A673 (cell line): ENCODE measurements at regions not wholly inside any gene's neighbourhood (a gene's known extent, or its start where the extent isn't known, plus 50 kb on each side); places are given as distances from the start of the nearest gene placed in this dataset.

Source experiments
- BruUV-seq: library from RNA; stranded (reverse); fragments of 400-500 nt; replicated peaks from 2 replicates; lab custom pipeline; 2021; lab: Mats Ljungman, UMichigan
- CTCF ChIA-PET: fragments of 300-600 bp; sonication (Branson Sonifier 250); formaldehyde crosslinking; loops from one replicate; lab custom pipeline; 2022; ENCODE audit warnings: antibody characterized with exemption; lab: Charles Lee
- POLR2A ChIA-PET: fragments of 300-600 bp; sonication (Branson Sonifier 250); formaldehyde crosslinking; loops from one replicate; lab custom pipeline; 2022; ENCODE audit warnings: antibody characterized with exemption; ENCODE audit not compliant: low non-redundant PET; lab: Charles Lee
- DNase-seq: peaks from one replicate; pipeline ENCODE4 v3.0.0-alpha.2; 2015; ENCODE audit warnings: low spot score
- H3K27ac ChIP-seq: fragments of 200-600 bp; sonication (generic); 2 replicates; pipeline ENCODE4 v1.5.1; 2016; ENCODE audit warnings: mixed run types, low read depth, mild to moderate bottlenecking, mixed read lengths, antibody characterized with exemption, low read length; ENCODE audit not compliant: poor library complexity, severe bottlenecking
- H3K27me3 ChIP-seq: fragments of 200-600 bp; sonication (generic); replicated peaks from 2 replicates; pipeline ENCODE4 v1.6.1; 2017; ENCODE audit warnings: mixed run types, low read depth, mild to moderate bottlenecking, mixed read lengths, antibody characterized with exemption, low read length; ENCODE audit not compliant: insufficient read depth, poor library complexity
- H3K36me3 ChIP-seq: fragments of 200-600 bp; sonication (generic); 2 replicates; pipeline ENCODE4 v1.6.1; 2016; ENCODE audit warnings: mixed run types, mild to moderate bottlenecking, mixed read lengths, antibody characterized with exemption, low read length; ENCODE audit not compliant: insufficient read depth, poor library complexity, severe bottlenecking
- H3K4me1 ChIP-seq: fragments of 200-600 bp; sonication (generic); 2 replicates; pipeline ENCODE4 v1.6.1; 2017; ENCODE audit warnings: mixed run types, mild to moderate bottlenecking, mixed read lengths, antibody characterized with exemption, low read length; ENCODE audit not compliant: insufficient read depth, poor library complexity, severe bottlenecking
- H3K4me3 ChIP-seq: fragments of 200-600 bp; sonication (generic); 2 replicates; pipeline ENCODE4 v1.5.1; 2016; ENCODE audit warnings: low read depth, mixed run types, mild to moderate bottlenecking, mixed read lengths, low read length; ENCODE audit not compliant: poor library complexity, severe bottlenecking
- H3K9me3 ChIP-seq: fragments of 200-600 bp; sonication (generic); 2 replicates; pipeline ENCODE4 v1.6.1; 2016; ENCODE audit warnings: mixed run types, low read depth, mild to moderate bottlenecking, mixed read lengths, antibody characterized with exemption, low read length; ENCODE audit not compliant: poor library complexity, severe bottlenecking
- EZH2 ChIP-seq: fragments of 200-600 bp; sonication (generic); IDR thresholded peaks from 2 replicates; pipeline ENCODE4 v1.6.1; 2017; ENCODE audit warnings: borderline replicate concordance, low read depth, mild to moderate bottlenecking, mixed read lengths, antibody characterized with exemption, low read length; ENCODE audit not compliant: poor library complexity, severe bottlenecking
- intact Hi-C: fragments of 100-400 bp; cut with micrococcal nuclease; formaldehyde crosslinking; loops from one replicate; pipeline ENCODE4 v1.10.0; 2022; ENCODE audit not compliant: unreplicated experiment
- TF ChIP-seq, protein P1 (sequence below): fragments of 300-800, 200-600 bp; sonication (generic); conservative IDR thresholded peaks from 2 replicates; pipeline ENCODE4 v1.5.1; 2017; ENCODE audit warnings: low read depth, mild to moderate bottlenecking, antibody characterized with exemption, low read length, moderate library complexity, mixed read lengths

DNA sequence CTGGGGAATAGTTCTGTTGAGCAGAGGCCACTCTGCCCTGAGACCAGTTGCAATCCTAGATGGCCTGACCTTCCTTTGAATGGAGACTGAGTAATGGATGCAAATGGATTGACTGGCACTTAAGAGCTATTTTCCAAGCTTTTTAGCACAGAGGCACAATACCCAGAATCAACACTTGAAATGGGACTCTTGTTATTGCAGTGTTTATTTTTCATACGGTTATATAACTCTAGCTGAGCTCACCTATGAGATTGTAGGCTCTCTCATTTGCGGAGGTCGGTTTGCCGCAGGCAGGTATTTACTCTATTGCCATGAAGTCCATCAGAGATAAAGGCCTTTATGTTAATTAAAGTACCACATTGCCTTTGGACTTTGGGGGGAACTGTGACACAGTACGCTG, 422.3 kb upstream of the CELF4 start:
- Histone ChIP-seq H3K27ac (no peak overlapping the region), H3K4me3 (no peak overlapping the region), H3K9me3 (no peaks in the 10 kb centered on the region), H3K4me1 (no peaks in the 10 kb centered on the region), H3K27me3 (no peaks in the 10 kb centered on the region), H3K36me3 (no peaks in the 10 kb centered on the region)
- CTCF ChIA-PET = no interaction called here
- intact Hi-C loops = no loop called here
- no peak for DNase-seq
- POLR2A ChIA-PET = no interaction called here
- BruUV-seq = no TSS peak
- TF ChIP-seq, protein P1, sequence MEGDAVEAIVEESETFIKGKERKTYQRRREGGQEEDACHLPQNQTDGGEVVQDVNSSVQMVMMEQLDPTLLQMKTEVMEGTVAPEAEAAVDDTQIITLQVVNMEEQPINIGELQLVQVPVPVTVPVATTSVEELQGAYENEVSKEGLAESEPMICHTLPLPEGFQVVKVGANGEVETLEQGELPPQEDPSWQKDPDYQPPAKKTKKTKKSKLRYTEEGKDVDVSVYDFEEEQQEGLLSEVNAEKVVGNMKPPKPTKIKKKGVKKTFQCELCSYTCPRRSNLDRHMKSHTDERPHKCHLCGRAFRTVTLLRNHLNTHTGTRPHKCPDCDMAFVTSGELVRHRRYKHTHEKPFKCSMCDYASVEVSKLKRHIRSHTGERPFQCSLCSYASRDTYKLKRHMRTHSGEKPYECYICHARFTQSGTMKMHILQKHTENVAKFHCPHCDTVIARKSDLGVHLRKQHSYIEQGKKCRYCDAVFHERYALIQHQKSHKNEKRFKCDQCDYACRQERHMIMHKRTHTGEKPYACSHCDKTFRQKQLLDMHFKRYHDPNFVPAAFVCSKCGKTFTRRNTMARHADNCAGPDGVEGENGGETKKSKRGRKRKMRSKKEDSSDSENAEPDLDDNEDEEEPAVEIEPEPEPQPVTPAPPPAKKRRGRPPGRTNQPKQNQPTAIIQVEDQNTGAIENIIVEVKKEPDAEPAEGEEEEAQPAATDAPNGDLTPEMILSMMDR = no peak
- no peak for TF ChIP-seq EZH2

DNA sequence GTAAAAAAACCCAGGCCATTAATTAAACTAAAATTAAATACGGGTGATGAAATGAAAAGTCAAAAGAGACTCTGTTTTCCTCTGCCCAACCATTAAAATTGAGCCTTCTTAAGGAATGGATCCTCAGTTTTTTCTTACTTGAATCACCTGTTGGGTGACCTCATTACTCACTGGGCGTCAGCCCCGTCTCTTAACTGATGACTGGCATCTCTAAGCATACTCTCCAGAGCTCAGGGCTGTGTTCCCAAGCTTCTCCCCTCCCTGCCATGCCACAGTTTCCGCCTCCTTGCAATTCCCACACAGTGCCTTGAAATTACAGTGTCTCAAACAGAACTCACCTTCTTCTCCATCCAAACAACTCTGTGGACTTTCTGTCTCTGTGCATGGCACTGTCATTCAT, 421.1 kb upstream of the CELF4 start:
- intact Hi-C loops = no loop called here
- Histone ChIP-seq H3K27me3 (no peaks in the 10 kb centered on the region), H3K4me3 (no peak overlapping the region), H3K36me3 (no peaks in the 10 kb centered on the region), H3K27ac (no peak overlapping the region), H3K4me1 (no peaks in the 10 kb centered on the region), H3K9me3 (no peaks in the 10 kb centered on the region)
- DNase-seq = no peak
- CTCF ChIA-PET = no interaction called here
- POLR2A ChIA-PET = no interaction called here
- TF ChIP-seq EZH2 = no peak
- TF ChIP-seq, protein P1 = no peak
- BruUV-seq = no TSS peak

DNA sequence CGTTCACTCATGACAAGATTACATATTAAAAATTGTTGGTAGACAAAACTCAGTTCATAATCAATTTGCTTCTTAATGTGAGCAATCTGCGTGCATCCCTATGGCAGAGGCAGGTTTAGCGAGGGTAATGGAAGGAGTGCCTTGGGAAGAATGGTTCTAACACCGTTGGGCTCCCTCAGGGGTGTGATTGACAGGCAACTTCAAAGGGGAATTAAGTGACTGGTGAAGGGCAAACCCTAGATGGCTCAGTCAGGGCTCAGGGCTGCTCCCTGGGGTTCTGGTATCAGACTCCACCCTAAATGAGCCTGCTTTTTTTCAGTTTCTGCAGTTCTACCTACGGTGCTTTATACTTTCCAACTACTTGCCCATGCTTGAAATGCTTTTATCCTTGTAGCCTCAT, 419.5 kb upstream of the CELF4 start:
- TF ChIP-seq, protein P1 = no peak
- no peak for TF ChIP-seq EZH2
- no peaks in the 10 kb centered on the region for H3K27me3 ChIP-seq
- intact Hi-C loops = no loop called here
- POLR2A ChIA-PET = no interaction called here
- H3K27ac ChIP-seq = no peak overlapping the region
- H3K36me3 ChIP-seq = no peaks in the 10 kb centered on the region
- H3K4me1 ChIP-seq = no peaks in the 10 kb centered on the region
- DNase-seq = no peak
- CTCF ChIA-PET = no interaction called here
- no peaks in the 10 kb centered on the region for H3K9me3 ChIP-seq
- no peak overlapping the region for H3K4me3 ChIP-seq
- BruUV-seq = no TSS peak
